NCI-H446 (cell line): ENCODE measurements at regions not wholly inside any gene's neighbourhood (a gene's known extent, or its start where the extent isn't known, plus 50 kb on each side); places are given as distances from the start of the nearest gene placed in this dataset.

ENCODE experiments used
- DNase-seq, 2 experiments: peaks; one replicate each; lab custom pipeline; 2025; lab: John Stamatoyannopoulos, UW

- no peak for DNase-seq
Measured at GRCh38 chr2:239714116-239714515, 311.0 kb downstream of the NDUFA10 start.

GRCh38 chr2:239712755-239713154 lies 311.9 kb upstream of the HDAC4 start:
- DNase-seq, result no peak

- no peak for DNase-seq
Measured at GRCh38 chr2:239711911-239712570, 311.2 kb upstream of the HDAC4 start.

- DNase-seq, result no peak
Measured at GRCh38 chr2:239710953-239711861, 310.4 kb upstream of the HDAC4 start.

GRCh38 chr2:239706367-239706766 lies 305.5 kb upstream of the HDAC4 start:
- no peak for DNase-seq

- DNase-seq, result no peak
Measured at GRCh38 chr2:239704737-239705136, 303.9 kb upstream of the HDAC4 start.

- DNase-seq, result no peak
Measured at GRCh38 chr2:239703834-239704233, 303.0 kb upstream of the HDAC4 start.

GRCh38 chr2:239700686-239701345 lies 300.0 kb upstream of the HDAC4 start:
- DNase-seq, result no peak

GRCh38 chr2:239697399-239698164 lies 296.8 kb upstream of the HDAC4 start:
- DNase-seq, result no peak

GRCh38 chr2:239696559-239697207 lies 295.9 kb upstream of the HDAC4 start:
- DNase-seq, result no peak

- no peak for DNase-seq
Measured at GRCh38 chr2:239695728-239696240, 295.0 kb upstream of the HDAC4 start.

GRCh38 chr2:239695106-239695727 lies 294.4 kb upstream of the HDAC4 start:
- DNase-seq, result no peak

GRCh38 chr2:239694487-239694886 lies 293.7 kb upstream of the HDAC4 start:
- no peak for DNase-seq

- no peak for DNase-seq
Measured at GRCh38 chr2:239693761-239694415, 293.1 kb upstream of the HDAC4 start.

GRCh38 chr2:239693330-239693729 lies 292.5 kb upstream of the HDAC4 start:
- DNase-seq, result no peak

- DNase-seq, result no peak
Measured at GRCh38 chr2:239692919-239693318, 292.1 kb upstream of the HDAC4 start.

- no peak for DNase-seq
Measured at GRCh38 chr2:239692362-239692851, 291.6 kb upstream of the HDAC4 start.

GRCh38 chr2:239691720-239692119 lies 290.9 kb upstream of the HDAC4 start:
- no peak for DNase-seq

- DNase-seq, result no peak
Measured at GRCh38 chr2:239690651-239691631, 290.1 kb upstream of the HDAC4 start.
